DND-41 (cell line): ENCODE measurements at regions not wholly inside any gene's neighbourhood (a gene's known extent, or its start where the extent isn't known, plus 50 kb on each side); places are given as distances from the start of the nearest gene placed in this dataset.

ENCODE experiments used
- CTCF ChIP-seq: IDR thresholded peaks from 2 replicates; pipeline ENCODE4 v1.5.1; 2012; ENCODE audit warnings: borderline replicate concordance, low read length, moderate library complexity, mild to moderate bottlenecking; ENCODE audit not compliant: poor library complexity, severe bottlenecking; ENCODE audit errors: extremely low read depth
- EZH2 ChIP-seq: IDR thresholded peaks from 3 replicates; pipeline ENCODE4 v1.6.1; 2012; ENCODE audit warnings: borderline replicate concordance, low read depth, mild to moderate bottlenecking, moderate library complexity, low read length, inconsistent platforms; ENCODE audit not compliant: severe bottlenecking

DNA sequence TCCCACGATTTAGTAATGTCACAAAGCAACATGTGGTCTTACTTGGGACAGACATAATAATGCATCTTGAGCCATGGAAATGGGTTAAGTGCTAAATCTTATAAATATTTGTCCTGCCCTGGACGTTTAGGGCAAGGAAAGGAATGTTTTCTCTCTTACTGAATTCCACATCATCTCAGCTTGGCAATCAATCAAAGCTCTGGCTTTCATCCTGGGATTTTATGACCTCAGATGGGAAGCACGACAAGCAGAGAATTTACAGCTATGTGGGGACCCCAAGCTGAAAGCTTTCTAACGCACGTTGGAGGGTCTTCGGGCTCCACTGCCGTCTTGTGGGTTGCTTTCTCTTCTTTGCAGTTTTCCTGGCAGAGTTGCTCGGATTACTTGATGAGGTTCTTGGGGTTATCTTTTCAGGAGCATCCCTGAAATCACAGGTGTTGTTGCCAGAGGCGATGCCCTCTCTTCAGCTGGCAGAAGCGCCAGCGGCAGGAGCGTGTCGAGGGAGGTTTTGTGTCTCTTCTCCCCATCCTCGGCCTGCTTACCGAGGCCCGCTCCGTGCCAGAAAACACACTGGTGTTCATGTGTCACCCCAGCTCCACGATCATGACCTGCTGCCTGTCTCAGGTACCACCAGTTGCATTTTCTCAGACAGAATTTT lies 73.4 kb upstream of the FRMD1 start:
- no peak for TF ChIP-seq CTCF
- no peak for TF ChIP-seq EZH2
